Activated CD8-positive, alpha-beta memory T cell treated with anti-CD3 and anti-CD28 coated beads, Interleukin-2, amount 50 U/mL, for 1 hour (primary cell): ENCODE measurements at regions not wholly inside any gene's neighbourhood (a gene's known extent, or its start where the extent isn't known, plus 50 kb on each side); places are given as distances from the start of the nearest gene placed in this dataset.

Experiments used
- DNase-seq: peaks from one replicate; pipeline ENCODE4 v3.0.0-alpha.2; 2020; ENCODE audit errors: extremely low read depth

- DNase-seq, result no peak
Observed at GRCh38 chr15:58329781-58330671, 101.8 kb upstream of the LIPC start.

GRCh38 chr15:58330741-58331559, 100.8 kb upstream of the LIPC start:
- no peak for DNase-seq

- DNase-seq, result no peak
Observed at GRCh38 chr15:58331560-58331912, 100.3 kb upstream of the LIPC start.

- DNase-seq, result peak; percentile 60
Observed at GRCh38 chr15:58331913-58332675, 99.7 kb upstream of the LIPC start.

GRCh38 chr15:58332676-58333400, 99.0 kb upstream of the LIPC start:
- no peak for DNase-seq

GRCh38 chr15:58334803-58335202, 97.0 kb upstream of the LIPC start:
- no peak for DNase-seq

GRCh38 chr15:58336161-58336560, 95.6 kb upstream of the LIPC start:
- DNase-seq, result no peak

- DNase-seq, result no peak
Observed at GRCh38 chr15:58340176-58340575, 91.6 kb upstream of the LIPC start.

- DNase-seq, result no peak
Observed at GRCh38 chr15:58342508-58342907, 89.3 kb upstream of the LIPC start.

- no peak for DNase-seq
Observed at GRCh38 chr15:58344213-58345070, 87.3 kb upstream of the LIPC start.

- no peak for DNase-seq
Observed at GRCh38 chr15:58346361-58346760, 85.4 kb upstream of the LIPC start.

- DNase-seq, result no peak
Observed at GRCh38 chr15:58348095-58348812, 83.5 kb upstream of the LIPC start.

GRCh38 chr15:58352026-58352929, 79.5 kb upstream of the LIPC start:
- DNase-seq, result no peak

GRCh38 chr15:58355382-58355971, 76.3 kb upstream of the LIPC start:
- DNase-seq, result no peak

- DNase-seq, result no peak
Observed at GRCh38 chr15:58355973-58356372, 75.8 kb upstream of the LIPC start.

- peak; percentile 17 for DNase-seq
Observed at GRCh38 chr15:58357529-58358476, 74.0 kb upstream of the LIPC start.

GRCh38 chr15:58360421-58361090, 71.2 kb upstream of the LIPC start:
- no peak for DNase-seq
